MM.1S (cell line): ENCODE measurements at regions not wholly inside any gene's neighbourhood (a gene's known extent, or its start where the extent isn't known, plus 50 kb on each side); places are given as distances from the start of the nearest gene placed in this dataset.

ENCODE experiments used
- DNase-seq: peaks from one replicate; pipeline ENCODE4 v3.0.0-alpha.2; 2015
- H2AFZ ChIP-seq: fragments of 300-600 bp; sonication (generic); 2 replicates; pipeline ENCODE4 v1.6.0; 2016; ENCODE audit warnings: antibody characterized with exemption, low read length
- H3F3A ChIP-seq: fragments of 300-600 bp; sonication (generic); 2 replicates; pipeline ENCODE4 v1.6.1; 2016; ENCODE audit warnings: mild to moderate bottlenecking, antibody characterized with exemption, low read length, moderate library complexity, mixed read lengths; ENCODE audit not compliant: insufficient read depth
- H3K27ac ChIP-seq: fragments of 300-600 bp; sonication (generic); 2 replicates; pipeline ENCODE4 v1.5.1; 2016; ENCODE audit warnings: mild to moderate bottlenecking, low read length
- H3K27me3 ChIP-seq: fragments of 300-600 bp; sonication (generic); replicated peaks from 2 replicates; pipeline ENCODE4 v1.6.0; 2016; ENCODE audit warnings: low read length; ENCODE audit not compliant: insufficient read depth
- H3K36me3 ChIP-seq: fragments of 300-600 bp; sonication (generic); replicated peaks from 2 replicates; pipeline ENCODE4 v1.6.1; 2016; ENCODE audit warnings: mild to moderate bottlenecking, low read length, mixed read lengths; ENCODE audit not compliant: insufficient read depth
- H3K4me1 ChIP-seq: fragments of 300-600 bp; sonication (generic); 2 replicates; pipeline ENCODE4 v1.6.1; 2016; ENCODE audit warnings: low read length, mixed read lengths
- H3K4me2 ChIP-seq: fragments of 300-600 bp; sonication (generic); 2 replicates; pipeline ENCODE4 v1.6.0; 2016; ENCODE audit warnings: low read depth, low read length
- H3K4me3 ChIP-seq: fragments of 300-600 bp; sonication (generic); 2 replicates; pipeline ENCODE4 v1.5.1; 2016; ENCODE audit warnings: low read length, mixed read lengths
- H3K79me2 ChIP-seq: fragments of 300-600 bp; sonication (generic); 2 replicates; pipeline ENCODE4 v1.6.1; 2016; ENCODE audit warnings: mixed run types, low read length, mixed read lengths
- H3K9ac ChIP-seq: fragments of 300-600 bp; sonication (generic); 2 replicates; pipeline ENCODE4 v1.6.1; 2016; ENCODE audit warnings: low read length, mixed read lengths
- H3K9me2 ChIP-seq: fragments of 300-600 bp; sonication (generic); replicated peaks from 2 replicates; pipeline ENCODE4 v1.6.1; 2016; ENCODE audit warnings: mild to moderate bottlenecking, low read length, mixed read lengths; ENCODE audit not compliant: insufficient read depth
- H3K9me3 ChIP-seq: fragments of 300-600 bp; sonication (generic); replicated peaks from 2 replicates; pipeline ENCODE4 v1.6.1; 2016; ENCODE audit warnings: mild to moderate bottlenecking, low read length, mixed read lengths; ENCODE audit not compliant: insufficient read depth
- H4K20me1 ChIP-seq: fragments of 300-600 bp; sonication (generic); 2 replicates; pipeline ENCODE4 v1.6.1; 2016; ENCODE audit warnings: mild to moderate bottlenecking, low read length, moderate library complexity, mixed read lengths; ENCODE audit not compliant: insufficient read depth
- EZH2 ChIP-seq: fragments of 300-600 bp; sonication (generic); optimal IDR thresholded peaks from 2 replicates; pipeline ENCODE3; 2017; ENCODE audit warnings: low read depth, mild to moderate bottlenecking, antibody characterized with exemption, low read length, mixed read lengths
- EZH2phosphoT487 ChIP-seq: fragments of 300-600 bp; sonication (generic); IDR thresholded peaks from 2 replicates; pipeline ENCODE4 v1.6.1; 2018; ENCODE audit warnings: antibody characterized with exemption, low read length
- TF ChIP-seq, protein P1 (sequence below): fragments of 300-600 bp; sonication (generic); IDR thresholded peaks from 2 replicates; pipeline ENCODE4 v1.5.1; 2016; ENCODE audit warnings: antibody characterized with exemption, low read length, mixed read lengths

DNA sequence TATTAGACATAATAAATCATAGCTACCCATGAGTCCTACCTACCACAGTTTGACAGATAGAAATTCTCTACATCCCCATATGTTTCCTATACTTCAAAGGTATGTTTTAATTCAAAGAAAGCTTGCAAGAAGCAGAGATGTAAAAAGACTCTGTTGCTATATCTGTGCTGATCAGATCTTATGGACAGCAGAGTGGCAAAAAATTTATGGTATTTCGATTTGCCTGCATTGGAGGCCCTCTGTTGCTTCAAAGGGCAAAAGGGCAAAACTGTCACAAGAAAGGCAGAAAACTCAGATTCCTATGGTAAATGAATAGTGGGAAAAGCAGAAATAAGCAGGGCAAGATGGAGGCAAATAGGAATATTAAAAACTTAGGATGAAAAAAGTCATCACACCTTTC, 447.8 kb upstream of the SPHKAP start:
- H3K36me3 ChIP-seq, result no peaks in the 10 kb centered on the region
- no peaks in the 10 kb centered on the region for H3K4me1 ChIP-seq
- no peak overlapping the region for H3K4me3 ChIP-seq
- no peaks in the 10 kb centered on the region for H4K20me1 ChIP-seq
- no peaks in the 10 kb centered on the region for H3F3A ChIP-seq
- no peaks in the 10 kb centered on the region for H3K9me3 ChIP-seq
- no peak for DNase-seq
- no peaks in the 10 kb centered on the region for H3K79me2 ChIP-seq
- H2AFZ ChIP-seq, result no peak overlapping the region
- no peak overlapping the region for H3K27ac ChIP-seq
- no peaks in the 10 kb centered on the region for H3K27me3 ChIP-seq
- TF ChIP-seq EZH2 (no peak), EZH2phosphoT487 (no peak)
- TF ChIP-seq, protein P1, sequence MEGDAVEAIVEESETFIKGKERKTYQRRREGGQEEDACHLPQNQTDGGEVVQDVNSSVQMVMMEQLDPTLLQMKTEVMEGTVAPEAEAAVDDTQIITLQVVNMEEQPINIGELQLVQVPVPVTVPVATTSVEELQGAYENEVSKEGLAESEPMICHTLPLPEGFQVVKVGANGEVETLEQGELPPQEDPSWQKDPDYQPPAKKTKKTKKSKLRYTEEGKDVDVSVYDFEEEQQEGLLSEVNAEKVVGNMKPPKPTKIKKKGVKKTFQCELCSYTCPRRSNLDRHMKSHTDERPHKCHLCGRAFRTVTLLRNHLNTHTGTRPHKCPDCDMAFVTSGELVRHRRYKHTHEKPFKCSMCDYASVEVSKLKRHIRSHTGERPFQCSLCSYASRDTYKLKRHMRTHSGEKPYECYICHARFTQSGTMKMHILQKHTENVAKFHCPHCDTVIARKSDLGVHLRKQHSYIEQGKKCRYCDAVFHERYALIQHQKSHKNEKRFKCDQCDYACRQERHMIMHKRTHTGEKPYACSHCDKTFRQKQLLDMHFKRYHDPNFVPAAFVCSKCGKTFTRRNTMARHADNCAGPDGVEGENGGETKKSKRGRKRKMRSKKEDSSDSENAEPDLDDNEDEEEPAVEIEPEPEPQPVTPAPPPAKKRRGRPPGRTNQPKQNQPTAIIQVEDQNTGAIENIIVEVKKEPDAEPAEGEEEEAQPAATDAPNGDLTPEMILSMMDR, result no peak
- H3K9me2 ChIP-seq, result no peaks in the 10 kb centered on the region
- no peak overlapping the region for H3K9ac ChIP-seq
- H3K4me2 ChIP-seq, result no peak overlapping the region

DNA sequence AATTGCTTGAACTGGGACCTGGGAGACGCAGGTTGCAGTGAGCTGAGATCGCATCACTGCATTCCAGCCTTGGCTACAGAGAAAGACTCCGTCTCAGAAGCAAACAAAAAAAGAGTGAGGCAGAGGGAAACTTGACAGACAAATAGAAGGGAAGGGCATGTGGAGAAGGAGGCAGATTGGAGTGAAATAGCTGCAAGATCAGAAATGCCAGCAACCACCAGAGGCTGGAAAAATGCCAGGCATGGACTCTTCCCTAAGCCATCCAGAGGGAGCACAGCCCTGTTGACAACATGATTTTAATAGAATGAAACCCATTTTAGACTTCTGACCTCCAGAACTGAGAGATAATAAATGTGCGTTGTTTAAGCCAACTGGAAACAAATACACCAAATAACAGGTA, 447.2 kb upstream of the SPHKAP start:
- no peaks in the 10 kb centered on the region for H3K9me2 ChIP-seq
- no peaks in the 10 kb centered on the region for H3K4me1 ChIP-seq
- TF ChIP-seq, protein P1, result no peak
- TF ChIP-seq EZH2 (no peak), EZH2phosphoT487 (no peak)
- no peak overlapping the region for H3K4me2 ChIP-seq
- H3K36me3 ChIP-seq, result no peaks in the 10 kb centered on the region
- H3K27ac ChIP-seq, result no peak overlapping the region
- H3K27me3 ChIP-seq, result no peaks in the 10 kb centered on the region
- no peaks in the 10 kb centered on the region for H3F3A ChIP-seq
- no peaks in the 10 kb centered on the region for H3K79me2 ChIP-seq
- no peak overlapping the region for H3K9ac ChIP-seq
- no peaks in the 10 kb centered on the region for H4K20me1 ChIP-seq
- no peaks in the 10 kb centered on the region for H3K9me3 ChIP-seq
- DNase-seq, result no peak
- H2AFZ ChIP-seq, result no peak overlapping the region
- no peak overlapping the region for H3K4me3 ChIP-seq

DNA sequence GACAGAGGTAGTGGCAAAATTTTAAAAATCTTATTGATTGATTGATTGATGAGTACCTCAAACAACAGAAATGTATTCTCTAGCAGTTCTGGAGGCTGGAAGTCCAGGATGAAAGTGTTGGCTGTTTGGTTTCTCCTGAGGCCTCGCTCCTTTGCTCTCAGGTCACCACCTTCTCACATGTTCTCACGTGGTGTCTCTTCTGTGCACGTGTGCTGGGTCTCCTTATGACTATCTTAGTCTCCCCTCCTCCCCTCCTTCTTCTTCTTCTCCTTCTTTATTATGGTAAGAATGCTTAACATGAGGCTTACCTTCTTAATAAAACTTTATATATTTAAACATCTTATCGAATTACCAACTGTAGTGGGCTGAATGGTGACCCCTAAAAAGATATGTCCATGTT, 446.0 kb upstream of the SPHKAP start:
- H3K79me2 ChIP-seq, result no peaks in the 10 kb centered on the region
- no peak overlapping the region for H3K27ac ChIP-seq
- no peaks in the 10 kb centered on the region for H3K4me1 ChIP-seq
- H3K27me3 ChIP-seq, result no peaks in the 10 kb centered on the region
- no peak for TF ChIP-seq EZH2phosphoT487
- TF ChIP-seq, protein P1, result no peak
- TF ChIP-seq EZH2, result no peak
- H2AFZ ChIP-seq, result no peak overlapping the region
- H3F3A ChIP-seq, result no peaks in the 10 kb centered on the region
- no peaks in the 10 kb centered on the region for H3K9me2 ChIP-seq
- no peak overlapping the region for H3K9ac ChIP-seq
- H3K36me3 ChIP-seq, result no peaks in the 10 kb centered on the region
- H3K4me3 ChIP-seq, result no peak overlapping the region
- H4K20me1 ChIP-seq, result no peaks in the 10 kb centered on the region
- H3K4me2 ChIP-seq, result no peak overlapping the region
- no peaks in the 10 kb centered on the region for H3K9me3 ChIP-seq
- no peak for DNase-seq
